CD14-positive monocyte (primary cell): ENCODE measurements at regions not wholly inside any gene's neighbourhood (a gene's known extent, or its start where the extent isn't known, plus 50 kb on each side); places are given as distances from the start of the nearest gene placed in this dataset.

Source experiments
- DNase-seq, 3 donors: peaks; one replicate each; pipeline ENCODE4 v3.0.0-alpha.2; 2011 to 2022
- H2AFZ ChIP-seq: 2 replicates; pipeline ENCODE4 v1.6.0; 2012; ENCODE audit warnings: mild to moderate bottlenecking, low read depth, low read length, inconsistent platforms; ENCODE audit not compliant: insufficient read depth, poor library complexity, severe bottlenecking
- H3K27ac ChIP-seq, 2 donors: 1 replicate in 1 of 2; 2 replicates in 1 of 2; pipeline ENCODE4 v1.5.1; 2012 to 2013; ENCODE audit warnings: low read length in 2 of 2, control low read depth in 1 of 2, inconsistent platforms in 1 of 2, low read depth in 1 of 2, mild to moderate bottlenecking in 1 of 2
- H3K27me3 ChIP-seq, 2 donors: one replicate each; pipeline versions ENCODE4 v1.6.0 to v1.6.1; 2011 to 2013; ENCODE audit warnings: low read length in 2 of 2; ENCODE audit not compliant: control insufficient read depth in 2 of 2, insufficient read depth in 2 of 2
- H3K36me3 ChIP-seq, 2 donors: replicated peaks in 1 of 2; 1 replicate in 1 of 2; 2 replicates in 1 of 2; pipeline versions ENCODE4 v1.5.1 to v1.6.1; 2012 to 2013; ENCODE audit warnings: low read length in 2 of 2, control low read depth in 1 of 2, inconsistent platforms in 1 of 2, mild to moderate bottlenecking in 1 of 2; ENCODE audit not compliant: insufficient read depth in 2 of 2, control insufficient read depth in 1 of 2
- H3K4me1 ChIP-seq, 2 donors: 1 replicate in 1 of 2; 2 replicates in 1 of 2; pipeline versions ENCODE4 v1.5.1 to v1.6.1; 2012 to 2013; ENCODE audit warnings: low read length in 2 of 2, control low read depth in 1 of 2, inconsistent platforms in 1 of 2, mild to moderate bottlenecking in 1 of 2, moderate library complexity in 1 of 2; ENCODE audit not compliant: insufficient read depth in 2 of 2, control insufficient read depth in 1 of 2
- H3K4me2 ChIP-seq: replicated peaks from 2 replicates; pipeline ENCODE3; 2012; ENCODE audit warnings: low read length, moderate library complexity, mild to moderate bottlenecking; ENCODE audit not compliant: poor library complexity, severe bottlenecking; ENCODE audit errors: extremely low read depth
- H3K4me3 ChIP-seq, 3 experiments: fragments of 200-600 bp in 1 of 3; sonication (generic) in 1 of 3; replicated peaks in 1 of 3; 1 replicate in 2 of 3; 2 replicates in 1 of 3; pipeline ENCODE4 v1.5.1; 2011 to 2013; ENCODE audit warnings: low read length in 3 of 3, mild to moderate bottlenecking in 3 of 3, control low read depth in 2 of 3, low read depth in 2 of 3, inconsistent platforms in 1 of 3, moderate library complexity in 1 of 3
- H3K79me2 ChIP-seq: 2 replicates; pipeline ENCODE4 v1.6.0; 2012; ENCODE audit warnings: mild to moderate bottlenecking, control low read depth, inconsistent platforms, low read length, moderate library complexity; ENCODE audit not compliant: insufficient read depth
- H3K9ac ChIP-seq: 2 replicates; pipeline ENCODE4 v1.6.0; 2017; ENCODE audit warnings: low read length, mild to moderate bottlenecking; ENCODE audit not compliant: insufficient read depth, poor library complexity, severe bottlenecking
- H3K9me3 ChIP-seq, 2 donors: replicated peaks in 1 of 2; 1 replicate in 1 of 2; 2 replicates in 1 of 2; pipeline versions ENCODE4 v1.5.1 to v1.6.1; 2012 to 2013; ENCODE audit warnings: low read length in 2 of 2, control low read depth in 1 of 2; ENCODE audit not compliant: control insufficient read depth in 1 of 2, insufficient read depth in 1 of 2
- H4K20me1 ChIP-seq: 2 replicates; pipeline ENCODE4 v1.6.0; 2012; ENCODE audit warnings: mild to moderate bottlenecking, low read length, control low read depth, moderate library complexity; ENCODE audit not compliant: insufficient read depth
- H3K27ac Mint-ChIP-seq, 7 donors: one replicate each; pipeline ENCODE4 v1.8.0; 2020; ENCODE audit warnings: mild to moderate bottlenecking in 7 of 7, mixed read lengths in 7 of 7, moderate library complexity in 6 of 7, inconsistent platforms in 2 of 7
- H3K27me3 Mint-ChIP-seq, 3 donors: one replicate each; pipeline ENCODE4 v1.8.0; 2021 to 2022; ENCODE audit warnings: low read depth in 3 of 3, mild to moderate bottlenecking in 3 of 3, mixed read lengths in 3 of 3, moderate library complexity in 3 of 3, inconsistent platforms in 1 of 3
- H3K36me3 Mint-ChIP-seq, 2 donors: one replicate each; pipeline ENCODE4 v1.8.0; 2020; ENCODE audit warnings: mixed read lengths in 2 of 2, inconsistent platforms in 1 of 2, mild to moderate bottlenecking in 1 of 2
- H3K4me1 Mint-ChIP-seq: one replicate; pipeline ENCODE4 v1.8.0; 2020; ENCODE audit warnings: mild to moderate bottlenecking, mixed read lengths
- H3K4me3 Mint-ChIP-seq, 2 donors: one replicate each; pipeline ENCODE4 v1.8.0; 2020; ENCODE audit warnings: mild to moderate bottlenecking in 2 of 2, mixed read lengths in 2 of 2, moderate library complexity in 1 of 2
- H3K9me3 Mint-ChIP-seq, 7 donors: one replicate each; pipeline ENCODE4 v1.8.0; 2020 to 2022; ENCODE audit warnings: mixed read lengths in 7 of 7, mild to moderate bottlenecking in 6 of 7, moderate library complexity in 6 of 7, inconsistent platforms in 2 of 7
- CTCF ChIP-seq: fragments of 200-600 bp; IDR thresholded peaks from one replicate; pipeline ENCODE4 v1.8.0; 2022; ENCODE audit warnings: antibody characterized with exemption, mild to moderate bottlenecking
- WGBS: methylation state at CpG from one replicate; pipeline ENCODE4 v1.1.5; 2013; ENCODE audit warnings: missing lambda C conversion rate; ENCODE audit not compliant: insufficient coverage; 5-methylcytosine and 5-hydroxymethylcytosine counted together
- intact Hi-C, 2 donors: fragments of 100-400 bp; cut with micrococcal nuclease; formaldehyde crosslinking; loops; one replicate each; pipeline versions ENCODE4 v1.15.0 to v1.15.1; 2023

- H3K27me3 ChIP-seq: no peaks in the 10 kb centered on the region
- no CpG with 5 or more reads among the region's 11 CpGs for WGBS
- no peak overlapping the region for H3K27ac ChIP-seq
- no peak overlapping the region for H3K4me3 Mint-ChIP-seq
- H4K20me1 ChIP-seq: no peaks in the 10 kb centered on the region
- intact Hi-C loops: no loop called here
- no peak overlapping the region for H3K4me2 ChIP-seq
- H3K4me3 ChIP-seq: no peak overlapping the region
- no peaks in the 10 kb centered on the region for H3K9me3 Mint-ChIP-seq
- no peaks in the 10 kb centered on the region for H3K79me2 ChIP-seq
- peaks cover 0 to 6% (median 2%) of the 10 kb centered on the region in 3 donors for H3K27me3 Mint-ChIP-seq
- no peaks in the 10 kb centered on the region for H3K36me3 ChIP-seq
- no peaks in the 10 kb centered on the region for H3K4me1 ChIP-seq
- H3K27ac Mint-ChIP-seq: peak overlapping the region in 1 of 7 donors; percentile 32
- H3K4me1 Mint-ChIP-seq: no peaks in the 10 kb centered on the region
- no peaks in the 10 kb centered on the region for H3K36me3 Mint-ChIP-seq
- no peak for TF ChIP-seq CTCF
- H3K9me3 ChIP-seq: no peaks in the 10 kb centered on the region
- no peak overlapping the region for H3K9ac ChIP-seq
- DNase-seq: no peak
- no peak overlapping the region for H2AFZ ChIP-seq
Observed at GRCh38 chr2:241924069-241924908, 54.8 kb downstream of the RTP5 start.

GRCh38 chr2:241924909-241925250 lies 55.4 kb downstream of the RTP5 start:
- no peak overlapping the region for H3K4me3 ChIP-seq

More at GRCh38 chr2:241924909-241925250, 55.4 kb downstream of the RTP5 start:
- intact Hi-C loops: no loop called here
- no peak overlapping the region for H3K9ac ChIP-seq
- no peaks in the 10 kb centered on the region for H3K4me1 ChIP-seq
- H3K9me3 ChIP-seq: no peaks in the 10 kb centered on the region
- no peak overlapping the region for H3K4me2 ChIP-seq
- no peaks in the 10 kb centered on the region for H3K27me3 ChIP-seq
- H3K36me3 Mint-ChIP-seq: no peaks in the 10 kb centered on the region
- no peaks in the 10 kb centered on the region for H3K36me3 ChIP-seq
- H3K27ac Mint-ChIP-seq: peak overlapping the region in 1 of 7 donors; percentile 16
- DNase-seq: no peak
- TF ChIP-seq CTCF: no peak
- H4K20me1 ChIP-seq: no peaks in the 10 kb centered on the region
- peaks cover 0 to 6% (median 2%) of the 10 kb centered on the region in 3 donors for H3K27me3 Mint-ChIP-seq
- H2AFZ ChIP-seq: no peak overlapping the region
- 96% methylated on average over 6 of the region's 7 CpGs for WGBS
- H3K9me3 Mint-ChIP-seq: no peaks in the 10 kb centered on the region
- H3K79me2 ChIP-seq: no peaks in the 10 kb centered on the region
- no peak overlapping the region for H3K27ac ChIP-seq
- H3K4me1 Mint-ChIP-seq: no peaks in the 10 kb centered on the region
- H3K4me3 Mint-ChIP-seq: no peak overlapping the region
